ENCODE measurements at regions not wholly inside any gene's neighbourhood (a gene's known extent, or its start where the extent isn't known, plus 50 kb on each side); places are given as distances from the start of the nearest gene placed in this dataset.

GRCh38 chr6:108785653-108786052 is 62.6 kb upstream of the ARMC2 start:
- no peak for TF ChIP-seq CTCF (IDR thresholded peaks at IDR 0.05)
- TF ChIP-seq POLR2A (IDR thresholded peaks at IDR 0.05) = no peak

All from right lobe of liver (tissue), 4 donors.